HepG2 (cell line): ENCODE measurements at regions not wholly inside any gene's neighbourhood (a gene's known extent, or its start where the extent isn't known, plus 50 kb on each side); places are given as distances from the start of the nearest gene placed in this dataset.
"Not testable (repeated sequence)": the region's sequence is repeated elsewhere in the genome, so short reads cannot be mapped to it uniquely, and the experiment has no call there.

Source experiments
- ATAC-seq: fragments of 200-7000 bp; cut with Tn5 transposase; 3 replicates; pipeline ENCODE4 v1.9.1; 2020; ENCODE audit warnings: mild to moderate bottlenecking, moderate library complexity
- BruUV-seq: library from RNA; stranded (reverse); fragments of 400-500 nt; replicated peaks from 2 replicates; lab custom pipeline; 2021; lab: Mats Ljungman, UMichigan
- CTCF ChIA-PET: fragments of 300-600 bp; formaldehyde crosslinking; extraction: SDS; loops from one replicate; lab custom pipeline; 2021; ENCODE audit warnings: low total read pairs, inconsistent platforms, low intra/inter-chr PET ratio; lab: Yijun Ruan, JAX
- POLR2A ChIA-PET: fragments of 350-600 bp; sonication (Branson Sonifier 250); formaldehyde crosslinking; loops from one replicate; lab custom pipeline; 2020; ENCODE audit warnings: antibody characterized with exemption, inconsistent platforms; lab: Yijun Ruan, JAX
- DNase-seq: peaks from one replicate; pipeline ENCODE4 v3.0.0-alpha.2; 2015; ENCODE audit warnings: low spot score
- FAIRE-seq: peaks from 3 replicates; lab custom pipeline; 2011; peaks lifted over from hg19 to GRCh38; lab: Jason Lieb, UNC
- H2AFZ ChIP-seq: one replicate; pipeline ENCODE4 v1.6.1; 2011; ENCODE audit warnings: low read length, inconsistent platforms
- H3K27ac ChIP-seq: fragments of 300-600 bp; 3 replicates; pipeline ENCODE4 v1.8.0; 2011; ENCODE audit warnings: mixed run types, mild to moderate bottlenecking, mixed read lengths, low read length, inconsistent platforms; ENCODE audit not compliant: insufficient read depth; ENCODE audit errors: extremely low read length
- H3K27me3 ChIP-seq, 2 experiments: fragments of 200-600 bp in 1 of 2; 2 replicates in 1 of 2; 3 replicates in 1 of 2; pipeline versions ENCODE4 v1.6.0 to v1.8.0; 2011; ENCODE audit warnings: low read length in 2 of 2, mild to moderate bottlenecking in 2 of 2, moderate library complexity in 2 of 2, inconsistent platforms in 1 of 2; ENCODE audit not compliant: insufficient read depth in 2 of 2, control insufficient read depth in 1 of 2
- H3K36me3 ChIP-seq, 2 experiments: fragments of 200-600 bp in 1 of 2; replicated peaks in 1 of 2; 2 replicates in 1 of 2; 3 replicates in 1 of 2; pipeline versions ENCODE4 v1.5.1 to v1.8.0; 2011; ENCODE audit warnings: low read length in 2 of 2, inconsistent platforms in 1 of 2; ENCODE audit not compliant: insufficient read depth in 2 of 2, control insufficient read depth in 1 of 2
- H3K4me1 ChIP-seq: 2 replicates; pipeline ENCODE4 v1.5.1; 2012; ENCODE audit warnings: low read length, inconsistent platforms; ENCODE audit not compliant: insufficient read depth
- H3K4me2 ChIP-seq: 2 replicates; pipeline ENCODE4 v1.6.0; 2011; ENCODE audit warnings: low read depth, low read length, inconsistent platforms
- H3K4me3 ChIP-seq, 3 experiments: fragments of 200-600 bp in 1 of 3; sonication (generic), shearing (Covaris generic) in 1 of 3; replicated peaks in 1 of 3; 2 replicates each; pipeline ENCODE4 v1.5.1; 2011 to 2016; ENCODE audit warnings: low read length in 3 of 3, inconsistent platforms in 2 of 3, low read depth in 2 of 3, mild to moderate bottlenecking in 2 of 3, control low read depth in 1 of 3, mixed read lengths in 1 of 3; ENCODE audit not compliant: insufficient read depth in 1 of 3
- H3K79me2 ChIP-seq: one replicate; pipeline ENCODE4 v1.6.1; 2011; ENCODE audit warnings: low read length, inconsistent platforms; ENCODE audit not compliant: insufficient read depth
- H3K9ac ChIP-seq: 2 replicates; pipeline ENCODE4 v1.6.0; 2011; ENCODE audit warnings: mild to moderate bottlenecking, low read depth, low read length, inconsistent platforms; ENCODE audit not compliant: insufficient read depth
- H3K9me3 ChIP-seq: 2 replicates; pipeline ENCODE4 v1.5.1; 2012; ENCODE audit warnings: mild to moderate bottlenecking, low read length
- H4K20me1 ChIP-seq: 2 replicates; pipeline ENCODE4 v1.6.0; 2011; ENCODE audit warnings: inconsistent platforms, mild to moderate bottlenecking, low read length, moderate library complexity; ENCODE audit not compliant: insufficient read depth
- CTCF ChIP-seq: sonication (generic); formaldehyde crosslinking; IDR thresholded peaks from 2 replicates; pipeline ENCODE4 v1.5.0; 2020; ENCODE audit warnings: mild to moderate bottlenecking, missing genetic modification reagents, moderate library complexity
- MAZ ChIP-seq, 2 experiments: sonication (generic) in 1 of 2; formaldehyde crosslinking in 1 of 2; IDR thresholded peaks; 2 replicates each; pipeline versions ENCODE4 v1.5.0 to v1.6.1; 2012 to 2020; ENCODE audit warnings: low read depth in 2 of 2, mild to moderate bottlenecking in 2 of 2, borderline replicate concordance in 1 of 2, improper control_type of control experiment in 1 of 2, low read length in 1 of 2, missing genetic modification reagents in 1 of 2, moderate library complexity in 1 of 2
- RAD21 ChIP-seq: fragments of 450-650 bp; formaldehyde crosslinking; IDR thresholded peaks from 2 replicates; pipeline ENCODE4 v1.5.0; 2020; ENCODE audit warnings: mild to moderate bottlenecking
- STAG1 ChIP-seq: sonication (generic); formaldehyde crosslinking; IDR thresholded peaks from 2 replicates; pipeline ENCODE4 v1.4.0; 2020; ENCODE audit warnings: missing genetic modification reagents
- ZNF563 ChIP-seq: sonication (generic); formaldehyde crosslinking; IDR thresholded peaks from 2 replicates; pipeline ENCODE4 v1.8.0; 2022; ENCODE audit warnings: mild to moderate bottlenecking, moderate library complexity, missing genetic modification reagents
- ZNF7 ChIP-seq: IDR thresholded peaks from 2 replicates; pipeline ENCODE4 v1.6.1; 2016; ENCODE audit warnings: missing biosample characterization, missing genetic modification reagents
- WGBS: methylation state at CpG from one replicate; pipeline ENCODE4 v1.1.6; 2017; ENCODE audit warnings: low lambda C conversion rate; 5-methylcytosine and 5-hydroxymethylcytosine counted together
- in situ Hi-C: cut with HindIII; loops from 2 replicates; pipeline ENCODE4 v1.10.0; 2017; ENCODE audit warnings: low pct_unique_long_range_greater_than_20kb; ENCODE audit not compliant: extremely low pct_ligation_motif_present
- intact Hi-C: fragments of 100-400 bp; cut with micrococcal nuclease; formaldehyde crosslinking; loops from one replicate; pipeline ENCODE4 v1.10.0; 2022; ENCODE audit not compliant: unreplicated experiment
- TF ChIP-seq, protein P1 (sequence below): sonication (generic); formaldehyde crosslinking; IDR thresholded peaks from 2 replicates; pipeline ENCODE4 v1.4.0; 2020; ENCODE audit warnings: missing genetic modification reagents

DNA sequence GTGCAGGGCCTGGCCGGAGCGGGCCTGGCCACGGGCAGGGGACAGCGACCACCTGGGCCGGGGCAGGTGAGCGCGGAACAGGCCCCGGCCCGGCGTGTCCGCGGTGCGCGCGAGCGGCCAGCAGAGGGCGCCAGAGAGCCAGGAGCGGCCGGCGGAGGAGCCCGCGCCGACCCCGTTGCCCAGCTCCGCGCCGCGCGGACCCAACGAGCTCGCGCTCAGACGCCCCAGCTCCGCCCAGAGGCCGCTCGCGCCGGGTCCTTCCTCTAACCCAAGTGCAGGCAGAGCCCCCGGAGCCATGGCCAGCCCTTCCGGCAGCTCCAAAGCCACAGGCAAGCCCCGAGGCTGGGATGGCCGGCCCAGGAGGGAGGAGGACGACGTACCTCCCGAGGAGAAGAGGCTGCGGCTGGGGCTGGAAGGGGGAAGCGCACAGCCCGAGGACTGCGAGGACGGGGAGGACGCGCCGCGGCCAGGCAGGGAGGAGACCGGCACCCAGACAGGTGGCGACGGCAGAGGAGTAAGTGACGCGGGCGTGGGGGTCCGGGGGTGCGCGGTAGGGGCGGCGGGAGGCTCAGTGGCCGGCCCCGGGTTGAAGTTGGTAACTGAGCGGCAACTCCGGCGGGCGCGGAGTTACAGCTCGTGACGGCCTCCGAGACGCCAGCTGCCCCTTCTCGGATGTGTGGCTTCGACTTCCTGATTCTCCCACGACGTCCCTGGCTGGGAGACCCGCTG lies 88.1 kb downstream of the DEFB131A start (continued):
- not testable (repeated sequence) for TF ChIP-seq MAZ (IDR thresholded peaks at IDR 0.05; ENCODE audit: borderline replicate concordance, low read depth, low read length)
- TF ChIP-seq MAZ (CRISPR knock-in tag; IDR thresholded peaks at IDR 0.05; ENCODE audit: low read depth), result 0 out of 2 replicates have a peak, but pooled peaks have one; percentile 43
- TF ChIP-seq STAG1 (CRISPR knock-in tag), result peak; percentile 63
- TF ChIP-seq, protein P1, sequence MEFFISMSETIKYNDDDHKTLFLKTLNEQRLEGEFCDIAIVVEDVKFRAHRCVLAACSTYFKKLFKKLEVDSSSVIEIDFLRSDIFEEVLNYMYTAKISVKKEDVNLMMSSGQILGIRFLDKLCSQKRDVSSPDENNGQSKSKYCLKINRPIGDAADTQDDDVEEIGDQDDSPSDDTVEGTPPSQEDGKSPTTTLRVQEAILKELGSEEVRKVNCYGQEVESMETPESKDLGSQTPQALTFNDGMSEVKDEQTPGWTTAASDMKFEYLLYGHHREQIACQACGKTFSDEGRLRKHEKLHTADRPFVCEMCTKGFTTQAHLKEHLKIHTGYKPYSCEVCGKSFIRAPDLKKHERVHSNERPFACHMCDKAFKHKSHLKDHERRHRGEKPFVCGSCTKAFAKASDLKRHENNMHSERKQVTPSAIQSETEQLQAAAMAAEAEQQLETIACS (CRISPR knock-in tag), result peak; percentile 68; the same call in 1 of the 2 replicates
- peak; percentile 64; the same call in 1 of the 2 replicates for TF ChIP-seq CTCF (CRISPR knock-in tag)
- 0 out of 2 replicates have a peak, but pooled peaks have one; percentile 24 for TF ChIP-seq ZNF7 (CRISPR knock-in tag)
- peak; percentile 87 for TF ChIP-seq RAD21
- TF ChIP-seq ZNF563 (CRISPR knock-in tag), result peak; percentile 49; the same call in 1 of the 2 replicates

- H3K79me2 ChIP-seq, H3K4me2 ChIP-seq, H4K20me1 ChIP-seq, FAIRE-seq, H3K27ac ChIP-seq, in situ Hi-C loops, H3K27me3 ChIP-seq, H3K4me1 ChIP-seq, H3K9me3 ChIP-seq, POLR2A ChIA-PET, H2AFZ ChIP-seq, H3K9ac ChIP-seq, BruUV-seq, intact Hi-C loops, ATAC-seq, DNase-seq, H3K36me3 ChIP-seq: not testable (repeated sequence)
- H3K4me3 ChIP-seq, result 0 out of 6 replicates have a peak overlapping the region, but pooled peaks of 1 of the 3 experiments have one; percentile 55
- WGBS, result 63% methylated on average over 9 of the region's 15 CpGs
- CTCF ChIA-PET, result interaction anchor here (0.8 kb wide), 1 partner anchor 127 kb away, joined by 3 read pairs; no protein-coding TSS in a partner anchor
These were observed 88.6 kb downstream of the DEFB131A start for GRCh38 chr4:9532863-9533192.

- DNase-seq, H3K27me3 ChIP-seq, H2AFZ ChIP-seq, ATAC-seq, H4K20me1 ChIP-seq, BruUV-seq, H3K4me1 ChIP-seq, CTCF ChIA-PET, H3K36me3 ChIP-seq, H3K79me2 ChIP-seq, intact Hi-C loops, H3K4me2 ChIP-seq, POLR2A ChIA-PET, H3K9me3 ChIP-seq, FAIRE-seq, H3K4me3 ChIP-seq, H3K27ac ChIP-seq, in situ Hi-C loops, H3K9ac ChIP-seq: not testable (repeated sequence)
- WGBS, result 48% methylated on average over 9 of the region's 9 CpGs
These were observed 92.9 kb downstream of the DEFB131A start for GRCh38 chr4:9537101-9537500.
